ENCODE measurements at regions not wholly inside any gene's neighbourhood (a gene's known extent, or its start where the extent isn't known, plus 50 kb on each side); places are given as distances from the start of the nearest gene placed in this dataset.

DNA sequence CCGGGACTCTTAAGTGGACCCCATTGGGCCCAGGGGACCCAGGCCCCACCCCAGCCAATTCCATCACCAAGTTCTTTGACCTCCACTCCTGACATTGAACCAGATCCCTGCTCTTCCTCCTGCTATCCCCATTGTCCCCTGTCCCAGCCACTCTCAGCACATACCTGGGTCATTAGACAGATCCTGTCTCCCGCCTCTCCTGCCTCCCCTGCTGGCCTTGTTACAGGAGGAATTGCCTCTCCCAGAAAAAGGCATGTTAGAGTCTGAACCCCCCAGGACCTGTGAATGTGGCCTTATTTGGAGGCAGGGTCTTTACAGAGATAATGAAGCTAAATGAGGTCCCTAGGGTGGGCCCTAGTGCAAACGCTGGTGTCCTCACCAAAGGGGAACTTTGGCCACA lies 301.9 kb downstream of the NPHP4 start:
- TF ChIP-seq, protein P1, sequence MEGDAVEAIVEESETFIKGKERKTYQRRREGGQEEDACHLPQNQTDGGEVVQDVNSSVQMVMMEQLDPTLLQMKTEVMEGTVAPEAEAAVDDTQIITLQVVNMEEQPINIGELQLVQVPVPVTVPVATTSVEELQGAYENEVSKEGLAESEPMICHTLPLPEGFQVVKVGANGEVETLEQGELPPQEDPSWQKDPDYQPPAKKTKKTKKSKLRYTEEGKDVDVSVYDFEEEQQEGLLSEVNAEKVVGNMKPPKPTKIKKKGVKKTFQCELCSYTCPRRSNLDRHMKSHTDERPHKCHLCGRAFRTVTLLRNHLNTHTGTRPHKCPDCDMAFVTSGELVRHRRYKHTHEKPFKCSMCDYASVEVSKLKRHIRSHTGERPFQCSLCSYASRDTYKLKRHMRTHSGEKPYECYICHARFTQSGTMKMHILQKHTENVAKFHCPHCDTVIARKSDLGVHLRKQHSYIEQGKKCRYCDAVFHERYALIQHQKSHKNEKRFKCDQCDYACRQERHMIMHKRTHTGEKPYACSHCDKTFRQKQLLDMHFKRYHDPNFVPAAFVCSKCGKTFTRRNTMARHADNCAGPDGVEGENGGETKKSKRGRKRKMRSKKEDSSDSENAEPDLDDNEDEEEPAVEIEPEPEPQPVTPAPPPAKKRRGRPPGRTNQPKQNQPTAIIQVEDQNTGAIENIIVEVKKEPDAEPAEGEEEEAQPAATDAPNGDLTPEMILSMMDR (IDR thresholded peaks at IDR 0.05; ENCODE audit: control insufficient read depth, insufficient read depth, low read depth, low read length, missing control alignments), result no peak
- no peak for DNase-seq (ENCODE audit: low read depth)
- no peak overlapping the region for H3K4me3 ChIP-seq (ENCODE audit: control insufficient read depth, low read depth, low read length)

DNA sequence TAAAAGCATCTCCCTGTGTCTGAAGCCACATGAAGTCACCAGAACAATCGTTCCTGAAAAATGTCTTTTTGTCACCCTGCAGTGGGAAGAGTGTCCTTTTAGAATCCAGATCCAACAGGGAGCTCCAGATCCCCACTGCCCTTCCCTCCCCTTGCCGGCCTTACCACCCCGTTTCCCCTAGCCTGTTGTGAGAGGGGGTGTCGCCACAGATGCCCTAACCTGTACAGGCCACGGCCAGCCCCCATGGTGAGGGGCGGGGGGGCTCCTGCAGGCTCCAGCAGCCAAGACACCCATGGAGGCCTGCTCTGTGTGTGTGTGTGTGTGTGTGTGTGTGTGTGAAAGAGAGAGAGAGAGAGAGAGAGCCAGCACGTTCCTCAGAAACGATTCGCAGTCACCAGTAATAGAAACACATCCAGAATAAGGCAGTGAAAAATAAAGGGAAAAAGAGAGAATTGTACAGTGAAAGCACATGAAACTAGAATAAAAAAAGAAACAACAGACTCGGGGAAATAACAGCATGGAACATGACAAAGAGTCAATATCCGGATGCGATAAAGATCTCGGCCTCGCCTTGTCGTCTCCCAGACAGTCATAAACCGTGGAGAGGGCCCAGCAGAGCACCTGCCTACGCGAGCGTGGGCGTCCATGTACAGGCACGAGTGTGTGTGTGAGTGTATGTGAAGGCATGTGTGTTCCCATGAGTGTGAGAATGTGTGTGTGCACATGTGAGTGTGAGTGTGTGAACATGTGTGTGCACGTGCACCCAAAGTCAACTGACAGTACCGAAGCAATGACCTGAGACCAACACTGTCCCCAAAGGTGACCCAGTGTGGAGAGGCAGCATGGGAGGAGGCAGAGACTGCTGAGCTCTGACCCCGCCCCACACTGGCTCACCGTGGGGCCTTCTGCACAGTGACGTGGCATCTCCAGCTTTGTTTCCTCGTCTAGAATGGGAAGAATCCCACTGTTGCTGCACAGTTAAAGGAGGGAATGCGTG lies 303.8 kb downstream of the NPHP4 start:
- TF ChIP-seq, protein P1 (IDR thresholded peaks at IDR 0.05; ENCODE audit: control insufficient read depth, insufficient read depth, low read depth, low read length, missing control alignments), result no peak
- H3K4me3 ChIP-seq (ENCODE audit: control insufficient read depth, low read depth, low read length), result no peak overlapping the region
- DNase-seq (ENCODE audit: low read depth), result no peak

DNA sequence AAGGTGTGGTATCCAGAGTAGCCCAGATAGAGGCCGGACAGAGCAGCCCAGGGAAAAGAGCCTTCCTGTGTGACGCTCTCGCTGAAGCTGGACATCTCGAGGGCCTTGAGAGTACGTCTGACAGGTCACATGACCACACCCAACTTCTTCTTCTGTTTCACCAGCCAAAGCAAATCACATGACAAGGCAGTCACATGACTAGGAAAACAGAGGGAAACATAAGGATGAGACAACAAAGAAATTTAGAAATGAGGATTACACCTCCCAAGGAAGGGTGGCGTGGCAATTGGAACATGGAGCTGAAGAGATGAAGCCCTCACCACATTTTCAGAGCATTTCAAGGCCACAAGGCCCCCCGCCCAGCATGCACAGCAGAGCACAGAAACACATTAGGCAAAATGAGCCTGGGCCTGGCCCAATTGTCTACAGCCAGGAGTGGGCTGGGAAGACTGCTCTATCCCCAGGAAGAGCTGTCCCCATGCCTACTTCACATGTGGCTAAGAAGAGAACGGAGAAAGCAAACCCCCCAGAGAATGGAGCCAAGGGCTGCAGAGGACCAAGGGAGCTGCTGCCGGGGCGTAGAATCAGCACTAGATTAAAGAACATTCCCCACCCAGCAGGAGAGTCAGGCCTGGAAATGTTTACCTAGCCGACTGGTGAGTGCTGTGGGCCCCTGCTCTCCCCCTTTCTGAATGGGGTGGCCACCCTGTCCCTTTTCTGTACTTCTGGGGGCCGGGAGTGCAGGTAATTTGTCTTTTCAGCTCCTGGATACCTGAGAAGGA lies 305.1 kb downstream of the NPHP4 start:
- no peak overlapping the region for H3K4me3 ChIP-seq (ENCODE audit: control insufficient read depth, low read depth, low read length)
- DNase-seq (ENCODE audit: low read depth), result no peak
- TF ChIP-seq, protein P1 (IDR thresholded peaks at IDR 0.05; ENCODE audit: control insufficient read depth, insufficient read depth, low read depth, low read length, missing control alignments), result no peak

DNA sequence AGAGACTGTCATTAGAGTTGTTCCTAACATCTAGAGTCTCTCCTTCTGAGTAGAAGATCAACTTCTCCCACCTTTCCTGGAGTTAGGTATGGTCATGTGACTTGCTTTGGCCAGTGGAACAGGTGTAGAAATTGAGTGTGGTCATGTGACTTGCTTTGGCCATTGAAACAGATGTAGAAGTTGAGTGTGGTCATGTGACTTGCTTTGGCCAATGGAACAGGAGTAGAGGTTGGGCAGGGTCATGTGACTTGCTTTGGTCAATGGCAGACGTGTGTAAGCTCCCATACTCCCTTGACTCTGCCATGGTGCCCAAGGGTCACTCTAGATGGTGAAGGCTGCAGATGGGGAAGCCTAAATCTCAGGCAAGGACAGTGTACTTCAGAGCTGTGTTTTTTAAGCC lies 306.0 kb downstream of the NPHP4 start:
- DNase-seq (ENCODE audit: low read depth), result no peak
- TF ChIP-seq, protein P1 (IDR thresholded peaks at IDR 0.05; ENCODE audit: control insufficient read depth, insufficient read depth, low read depth, low read length, missing control alignments), result no peak
- H3K4me3 ChIP-seq (ENCODE audit: control insufficient read depth, low read depth, low read length), result no peak overlapping the region

DNA sequence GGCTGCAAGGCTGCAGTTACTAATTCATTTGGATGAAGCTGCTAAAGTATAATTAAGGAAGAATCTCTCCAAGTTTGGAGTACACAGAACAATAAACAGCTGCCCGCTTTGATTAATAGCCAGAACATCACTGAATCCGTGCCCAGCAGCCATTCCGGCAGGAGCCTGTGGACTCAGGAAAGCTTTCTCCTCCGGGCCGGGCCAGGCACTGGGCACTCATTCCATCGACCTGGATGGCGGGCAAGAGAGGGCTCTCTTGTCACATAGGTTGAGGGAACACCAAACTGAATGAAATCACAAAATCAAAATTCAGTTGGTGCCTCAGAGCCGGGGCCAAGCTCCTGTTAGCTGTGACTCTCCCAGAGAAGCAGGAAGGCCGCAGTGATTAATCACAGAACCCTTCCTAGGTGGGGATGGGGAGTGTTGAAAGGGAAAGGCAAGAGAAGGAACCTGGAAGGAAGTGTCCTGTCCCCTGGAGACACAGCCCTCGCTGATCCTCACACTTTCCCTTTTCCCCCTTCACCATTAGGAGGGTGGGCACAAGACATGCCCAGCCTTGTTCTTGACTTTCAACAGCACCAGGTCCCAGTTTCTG lies 306.7 kb downstream of the NPHP4 start:
- DNase-seq (ENCODE audit: low read depth), result no peak
- H3K4me3 ChIP-seq (ENCODE audit: control insufficient read depth, low read depth, low read length), result no peak overlapping the region
- TF ChIP-seq, protein P1 (IDR thresholded peaks at IDR 0.05; ENCODE audit: control insufficient read depth, insufficient read depth, low read depth, low read length, missing control alignments), result no peak

DNA sequence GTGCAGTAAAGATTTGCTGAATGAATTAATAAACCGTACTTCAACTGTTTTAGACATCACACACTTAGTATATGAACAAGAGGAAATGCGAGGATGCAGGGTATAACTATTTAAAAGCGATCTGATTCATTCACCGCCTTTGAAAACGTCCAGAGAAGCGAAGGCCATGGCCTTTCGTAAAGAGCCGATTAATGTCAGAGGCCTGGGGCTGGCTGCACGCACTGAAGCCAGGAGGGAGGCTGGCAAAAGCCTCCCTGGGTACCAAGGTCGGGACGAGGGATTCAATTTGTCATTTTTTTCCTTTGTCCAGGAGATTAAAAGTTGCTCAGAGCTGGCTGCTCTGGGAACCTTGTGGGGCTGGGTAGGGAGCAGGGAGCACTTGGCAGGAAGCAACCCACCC lies 307.4 kb downstream of the NPHP4 start:
- H3K4me3 ChIP-seq (ENCODE audit: control insufficient read depth, low read depth, low read length), result no peak overlapping the region
- no peak for DNase-seq (ENCODE audit: low read depth)
- TF ChIP-seq, protein P1 (IDR thresholded peaks at IDR 0.05; ENCODE audit: control insufficient read depth, insufficient read depth, low read depth, low read length, missing control alignments), result no peak
